ENCODE measurements at regions not wholly inside any gene's neighbourhood (a gene's known extent, or its start where the extent isn't known, plus 50 kb on each side); places are given as distances from the start of the nearest gene placed in this dataset.
"Not testable (repeated sequence)": the region's sequence is repeated elsewhere in the genome, so short reads cannot be mapped to it uniquely, and the experiment has no call there.

GRCh38 chr12:33834672-33835071 lies 187.6 kb upstream of the ALG10 start:
- no peak for DNase-seq

- peak in 1 of 2 experiments; percentile 0 for DNase-seq
These were observed 145.7 kb upstream of the ALG10 start for GRCh38 chr12:33876618-33877017.

- no peak for DNase-seq
These were observed 129.9 kb upstream of the ALG10 start for GRCh38 chr12:33892425-33892824.

- not testable (repeated sequence) for DNase-seq
These were observed 101.8 kb upstream of the ALG10 start for GRCh38 chr12:33920460-33920859.

GRCh38 chr12:33926095-33926494 lies 96.2 kb upstream of the ALG10 start:
- DNase-seq, result no peak

- not testable (repeated sequence) for DNase-seq
These were observed 84.6 kb upstream of the ALG10 start for GRCh38 chr12:33937669-33938068.

GRCh38 chr12:33942172-33942571 lies 80.1 kb upstream of the ALG10 start:
- DNase-seq, result no peak

- no peak for DNase-seq
These were observed 77.4 kb upstream of the ALG10 start for GRCh38 chr12:33944703-33945437.

GRCh38 chr12:33945438-33945784 lies 76.9 kb upstream of the ALG10 start:
- DNase-seq, result no peak

- DNase-seq, result not testable (repeated sequence)
These were observed 56.1 kb upstream of the ALG10 start for GRCh38 chr12:33966219-33966618.

GRCh38 chr12:33967760-33968159 lies 54.5 kb upstream of the ALG10 start:
- no peak for DNase-seq
